ENCODE measurements at regions not wholly inside any gene's neighbourhood (a gene's known extent, or its start where the extent isn't known, plus 50 kb on each side); places are given as distances from the start of the nearest gene placed in this dataset.
"Not testable (repeated sequence)": the region's sequence is repeated elsewhere in the genome, so short reads cannot be mapped to it uniquely, and the experiment has no call there.

GRCh38 chr5:166788050-166788449 is 1503.4 kb upstream of the WWC1 start:
- intact Hi-C loops (cut with DNase I) = no loop called here
- Histone ChIP-seq H3K27ac (no peak overlapping the region), H3K4me1 (no peaks in the 10 kb centered on the region), H3K4me3 (no peak overlapping the region), H3K36me3 (no peaks in the 10 kb centered on the region), H3K9me3 (no peaks in the 10 kb centered on the region), H3K27me3 (no peaks in the 10 kb centered on the region)
- DNase-seq (no peak), FAIRE-seq (no peak), ATAC-seq (no peak)
- no peak for TF ChIP-seq CTCF (IDR thresholded peaks at IDR 0.05)
- WGBS, 2 donors = 58 to 70% methylated on average over 1 of the region's 1 CpG

GRCh38 chr5:166795756-166796155 is 1495.7 kb upstream of the WWC1 start:
- WGBS, 2 donors = 15% methylated on average over 3 of the region's 3 CpGs
- Histone ChIP-seq H3K27me3 (no peaks in the 10 kb centered on the region), H3K36me3 (no peaks in the 10 kb centered on the region), H3K4me3 (no peak overlapping the region), H3K9me3 (no peaks in the 10 kb centered on the region), H3K4me1 (no peaks in the 10 kb centered on the region), H3K27ac (no peak overlapping the region)
- intact Hi-C loops (cut with DNase I) = no loop called here
- ATAC-seq (no peak), DNase-seq (no peak), FAIRE-seq (no peak)
- no peak for TF ChIP-seq CTCF (IDR thresholded peaks at IDR 0.05)

- Histone ChIP-seq H3K4me1 (no peaks in the 10 kb centered on the region), H3K4me3 (no peak overlapping the region), H3K27me3 (no peaks in the 10 kb centered on the region), H3K27ac (no peak overlapping the region), H3K9me3 (no peaks in the 10 kb centered on the region), H3K36me3 (no peaks in the 10 kb centered on the region)
- intact Hi-C loops (cut with DNase I) = no loop called here
- WGBS, 2 donors = 37 to 59% methylated on average over 1 of the region's 1 CpG
- TF ChIP-seq CTCF (IDR thresholded peaks at IDR 0.05) = no peak
- FAIRE-seq = no peak
- DNase-seq = no peak
- no peak for ATAC-seq
Observed at GRCh38 chr5:166803058-166803457, 1488.4 kb upstream of the WWC1 start.

- H3K4me1 ChIP-seq; H3K27me3 ChIP-seq; intact Hi-C loops (cut with DNase I); ATAC-seq; FAIRE-seq; H3K36me3 ChIP-seq; DNase-seq; H3K4me3 ChIP-seq; H3K9me3 ChIP-seq; H3K27ac ChIP-seq: not testable (repeated sequence)
- WGBS, 2 donors = 65 to 81% methylated on average over 5 to 6 of the region's 6 CpGs
Observed at GRCh38 chr5:166804223-166804622, 1487.2 kb upstream of the WWC1 start.

- H3K4me1 ChIP-seq; DNase-seq; H3K4me3 ChIP-seq; ATAC-seq; H3K9me3 ChIP-seq; intact Hi-C loops (cut with DNase I); H3K27me3 ChIP-seq; H3K36me3 ChIP-seq; FAIRE-seq; H3K27ac ChIP-seq: not testable (repeated sequence)
- 74 to 89% methylated on average over 6 of the region's 6 CpGs for WGBS, 2 donors
Observed at GRCh38 chr5:166804693-166805092, 1486.8 kb upstream of the WWC1 start.

GRCh38 chr5:166810093-166810658 is 1481.3 kb upstream of the WWC1 start:
- DNase-seq = peak in 1 of 6 donors; percentile 47
- H3K36me3 ChIP-seq; H3K4me3 ChIP-seq; H3K27ac ChIP-seq; H3K27me3 ChIP-seq; intact Hi-C loops (cut with DNase I); H3K9me3 ChIP-seq; FAIRE-seq; H3K4me1 ChIP-seq; ATAC-seq: not testable (repeated sequence)
- WGBS, 2 donors = 88 to 94% methylated on average over 28 of the region's 28 CpGs

All from pancreas (tissue), 10 donors.